ENCODE measurements at regions not wholly inside any gene's neighbourhood (a gene's known extent, or its start where the extent isn't known, plus 50 kb on each side); places are given as distances from the start of the nearest gene placed in this dataset.
A peak's percentile ranks its signal among the peaks of the same experiment; 100 is the strongest.

DNA sequence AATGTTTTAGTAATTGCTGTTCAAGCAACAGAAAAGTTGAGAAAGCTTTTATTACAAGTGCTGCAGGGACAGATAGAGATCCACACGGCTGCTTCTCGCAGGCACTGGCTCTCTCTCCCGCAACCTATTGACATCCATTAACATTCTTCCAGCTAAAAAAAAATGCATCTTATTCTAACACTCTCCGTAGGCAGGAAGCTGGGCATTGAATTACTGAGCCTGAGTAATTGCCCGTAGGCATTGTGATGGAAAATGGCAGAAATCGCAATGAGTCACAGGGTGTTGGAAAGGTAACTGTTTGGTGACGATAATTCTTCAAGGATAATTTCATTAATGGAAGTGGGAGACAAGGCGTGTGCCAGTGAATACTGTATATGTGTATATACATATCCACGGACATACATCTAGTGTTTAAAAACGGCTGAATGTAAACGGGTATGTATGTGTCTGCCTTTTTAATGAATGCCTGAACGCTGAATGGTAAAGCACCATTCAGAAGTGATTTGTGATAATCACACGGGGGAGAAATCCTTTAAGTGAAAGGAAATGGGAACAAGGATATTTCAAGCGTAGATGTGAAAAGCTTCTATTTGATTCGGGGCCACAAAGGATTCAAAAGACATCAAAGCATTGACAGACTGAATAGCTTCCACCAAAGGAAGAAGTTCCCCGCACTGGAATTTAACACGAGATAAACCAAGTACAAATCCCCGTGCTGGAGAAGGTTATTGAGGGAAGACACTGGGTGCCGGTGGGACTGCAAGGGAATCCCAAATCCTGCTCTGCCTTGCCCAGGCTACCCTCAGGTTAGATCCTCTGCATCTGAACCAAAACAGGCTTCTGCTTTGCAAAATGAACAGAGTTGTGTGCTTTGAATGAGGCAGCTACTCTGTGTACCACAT lies 567.2 kb downstream of the NPHP4 start:
- peaks cover 21% of the 10 kb centered on the region for H3K27me3 Mint-ChIP-seq (ENCODE audit: insufficient read depth, low read depth, poor library complexity)
- DNase-seq (ENCODE audit: low spot score) (no peak), ATAC-seq (peak; percentile 58)
- H3K27ac ChIP-seq (ENCODE audit: low read depth), result no peak overlapping the region
- no peaks in the 10 kb centered on the region for H3K79me2 ChIP-seq (replicated peaks; ENCODE audit: insufficient read depth)
- no peaks in the 10 kb centered on the region for H3K36me3 Mint-ChIP-seq (ENCODE audit: low read depth)
- no peaks in the 10 kb centered on the region for H3K27me3 ChIP-seq (ENCODE audit: insufficient read depth)
- peaks cover 6% of the 10 kb centered on the region; the same call in 1 of the 2 replicates for H3K36me3 ChIP-seq (ENCODE audit: insufficient read depth)
- peaks cover 62% of the 10 kb centered on the region for H3K4me1 Mint-ChIP-seq
- H3K4me3 ChIP-seq, result no peak overlapping the region
- no peak overlapping the region for H3K4me2 ChIP-seq
- no peak overlapping the region for H2AFZ ChIP-seq
- no peaks in the 10 kb centered on the region for H4K20me1 ChIP-seq (replicated peaks; ENCODE audit: insufficient read depth)
- peaks cover 2% of the 10 kb centered on the region; the same call in 1 of the 3 replicates for H3K9me3 Mint-ChIP-seq
- H3K9me2 ChIP-seq (ENCODE audit: insufficient read depth), result no peaks in the 10 kb centered on the region
- no peaks in the 10 kb centered on the region for H3F3A ChIP-seq (replicated peaks; ENCODE audit: low read depth)
- no peaks in the 10 kb centered on the region for H3K4me1 ChIP-seq (ENCODE audit: insufficient read depth)
- H3K27ac Mint-ChIP-seq, result peak overlapping the region; percentile 14; the same call in 1 of the 2 replicates
- TF ChIP-seq STAT1 (IDR thresholded peaks at IDR 0.05; ENCODE audit: unreplicated experiment) (no peak), CREB1 (CRISPR knock-in tag; IDR thresholded peaks at IDR 0.05; ENCODE audit: low read depth) (no peak)
- TF ChIP-seq, protein P1, sequence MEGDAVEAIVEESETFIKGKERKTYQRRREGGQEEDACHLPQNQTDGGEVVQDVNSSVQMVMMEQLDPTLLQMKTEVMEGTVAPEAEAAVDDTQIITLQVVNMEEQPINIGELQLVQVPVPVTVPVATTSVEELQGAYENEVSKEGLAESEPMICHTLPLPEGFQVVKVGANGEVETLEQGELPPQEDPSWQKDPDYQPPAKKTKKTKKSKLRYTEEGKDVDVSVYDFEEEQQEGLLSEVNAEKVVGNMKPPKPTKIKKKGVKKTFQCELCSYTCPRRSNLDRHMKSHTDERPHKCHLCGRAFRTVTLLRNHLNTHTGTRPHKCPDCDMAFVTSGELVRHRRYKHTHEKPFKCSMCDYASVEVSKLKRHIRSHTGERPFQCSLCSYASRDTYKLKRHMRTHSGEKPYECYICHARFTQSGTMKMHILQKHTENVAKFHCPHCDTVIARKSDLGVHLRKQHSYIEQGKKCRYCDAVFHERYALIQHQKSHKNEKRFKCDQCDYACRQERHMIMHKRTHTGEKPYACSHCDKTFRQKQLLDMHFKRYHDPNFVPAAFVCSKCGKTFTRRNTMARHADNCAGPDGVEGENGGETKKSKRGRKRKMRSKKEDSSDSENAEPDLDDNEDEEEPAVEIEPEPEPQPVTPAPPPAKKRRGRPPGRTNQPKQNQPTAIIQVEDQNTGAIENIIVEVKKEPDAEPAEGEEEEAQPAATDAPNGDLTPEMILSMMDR (conservative IDR thresholded peaks at IDR 0.05; ENCODE audit: low read depth in 2 of 2), result no peak
- peak overlapping the region; percentile 36 for H3K4me3 Mint-ChIP-seq

DNA sequence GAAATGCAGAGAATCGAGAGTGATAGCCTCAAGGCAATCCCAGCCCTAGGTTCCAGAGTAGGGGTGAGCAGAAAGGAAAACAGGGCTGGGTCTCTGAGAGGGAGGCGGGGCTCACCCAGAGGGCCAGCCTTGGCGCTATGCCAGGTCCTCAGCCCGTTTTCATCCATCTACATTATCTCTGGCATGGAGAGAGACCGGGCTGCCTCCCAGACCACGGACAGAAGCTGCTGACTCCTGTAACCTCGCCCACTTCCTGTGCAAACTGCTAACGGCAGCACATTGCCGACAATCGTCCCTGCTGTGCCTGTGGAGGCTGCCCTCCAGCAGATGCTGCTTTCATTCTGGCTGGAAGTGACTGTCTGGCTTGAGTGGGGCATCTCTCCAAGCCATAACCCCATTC lies 569.1 kb downstream of the NPHP4 start:
- Histone ChIP-seq H3F3A (replicated peaks; ENCODE audit: low read depth) (no peaks in the 10 kb centered on the region), H3K79me2 (replicated peaks; ENCODE audit: insufficient read depth) (no peaks in the 10 kb centered on the region), H3K27ac (ENCODE audit: low read depth) (no peak overlapping the region), H3K9me2 (ENCODE audit: insufficient read depth) (no peaks in the 10 kb centered on the region), H3K4me1 (ENCODE audit: insufficient read depth) (no peaks in the 10 kb centered on the region), H3K36me3 (ENCODE audit: insufficient read depth) (peaks cover 6% of the 10 kb centered on the region; the same call in 1 of the 2 replicates), H2AFZ (no peak overlapping the region), H4K20me1 (replicated peaks; ENCODE audit: insufficient read depth) (no peaks in the 10 kb centered on the region), H3K4me3 (no peak overlapping the region), H3K4me2 (no peak overlapping the region), H3K27me3 (ENCODE audit: insufficient read depth) (no peaks in the 10 kb centered on the region)
- Mint-ChIP-seq H3K27me3 (ENCODE audit: insufficient read depth, low read depth, poor library complexity) (peaks cover 15% of the 10 kb centered on the region), H3K9me3 (peaks cover 4% of the 10 kb centered on the region; the same call in 2 of the 3 replicates), H3K36me3 (ENCODE audit: low read depth) (no peaks in the 10 kb centered on the region), H3K27ac (no peak overlapping the region), H3K4me1 (peaks cover 46% of the 10 kb centered on the region), H3K4me3 (no peak overlapping the region)
- ATAC-seq, result no peak
- no peak for DNase-seq (ENCODE audit: low spot score)
- TF ChIP-seq POLR2AphosphoS5 (IDR thresholded peaks at IDR 0.05; ENCODE audit: low read depth), result no peak
- TF ChIP-seq CREB1 (CRISPR knock-in tag; IDR thresholded peaks at IDR 0.05; ENCODE audit: low read depth), result no peak
- no peak for TF ChIP-seq STAT1 (IDR thresholded peaks at IDR 0.05; ENCODE audit: unreplicated experiment)
- TF ChIP-seq EZH2 (IDR thresholded peaks at IDR 0.05; ENCODE audit: low read depth, unreplicated experiment), result no peak
- no peak for TF ChIP-seq NANOG (IDR thresholded peaks at IDR 0.05; ENCODE audit: borderline replicate concordance)
- TF ChIP-seq, protein P2, sequence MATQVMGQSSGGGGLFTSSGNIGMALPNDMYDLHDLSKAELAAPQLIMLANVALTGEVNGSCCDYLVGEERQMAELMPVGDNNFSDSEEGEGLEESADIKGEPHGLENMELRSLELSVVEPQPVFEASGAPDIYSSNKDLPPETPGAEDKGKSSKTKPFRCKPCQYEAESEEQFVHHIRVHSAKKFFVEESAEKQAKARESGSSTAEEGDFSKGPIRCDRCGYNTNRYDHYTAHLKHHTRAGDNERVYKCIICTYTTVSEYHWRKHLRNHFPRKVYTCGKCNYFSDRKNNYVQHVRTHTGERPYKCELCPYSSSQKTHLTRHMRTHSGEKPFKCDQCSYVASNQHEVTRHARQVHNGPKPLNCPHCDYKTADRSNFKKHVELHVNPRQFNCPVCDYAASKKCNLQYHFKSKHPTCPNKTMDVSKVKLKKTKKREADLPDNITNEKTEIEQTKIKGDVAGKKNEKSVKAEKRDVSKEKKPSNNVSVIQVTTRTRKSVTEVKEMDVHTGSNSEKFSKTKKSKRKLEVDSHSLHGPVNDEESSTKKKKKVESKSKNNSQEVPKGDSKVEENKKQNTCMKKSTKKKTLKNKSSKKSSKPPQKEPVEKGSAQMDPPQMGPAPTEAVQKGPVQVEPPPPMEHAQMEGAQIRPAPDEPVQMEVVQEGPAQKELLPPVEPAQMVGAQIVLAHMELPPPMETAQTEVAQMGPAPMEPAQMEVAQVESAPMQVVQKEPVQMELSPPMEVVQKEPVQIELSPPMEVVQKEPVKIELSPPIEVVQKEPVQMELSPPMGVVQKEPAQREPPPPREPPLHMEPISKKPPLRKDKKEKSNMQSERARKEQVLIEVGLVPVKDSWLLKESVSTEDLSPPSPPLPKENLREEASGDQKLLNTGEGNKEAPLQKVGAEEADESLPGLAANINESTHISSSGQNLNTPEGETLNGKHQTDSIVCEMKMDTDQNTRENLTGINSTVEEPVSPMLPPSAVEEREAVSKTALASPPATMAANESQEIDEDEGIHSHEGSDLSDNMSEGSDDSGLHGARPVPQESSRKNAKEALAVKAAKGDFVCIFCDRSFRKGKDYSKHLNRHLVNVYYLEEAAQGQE (IDR thresholded peaks at IDR 0.05; ENCODE audit: unreplicated experiment), result no peak
- TF ChIP-seq, protein P1 (conservative IDR thresholded peaks at IDR 0.05; ENCODE audit: low read depth in 2 of 2), result no peak
- TF ChIP-seq EZH2phosphoT487 (IDR thresholded peaks at IDR 0.05; ENCODE audit: unreplicated experiment), result no peak
- no peak for TF ChIP-seq JUNB (IDR thresholded peaks at IDR 0.05; ENCODE audit: unreplicated experiment)
- no peak for TF ChIP-seq ZNF331 (CRISPR knock-in tag; IDR thresholded peaks at IDR 0.05; ENCODE audit: low read depth)
- no peak for TF ChIP-seq ZNF114 (CRISPR knock-in tag; IDR thresholded peaks at IDR 0.05)
- TF ChIP-seq, protein P3, sequence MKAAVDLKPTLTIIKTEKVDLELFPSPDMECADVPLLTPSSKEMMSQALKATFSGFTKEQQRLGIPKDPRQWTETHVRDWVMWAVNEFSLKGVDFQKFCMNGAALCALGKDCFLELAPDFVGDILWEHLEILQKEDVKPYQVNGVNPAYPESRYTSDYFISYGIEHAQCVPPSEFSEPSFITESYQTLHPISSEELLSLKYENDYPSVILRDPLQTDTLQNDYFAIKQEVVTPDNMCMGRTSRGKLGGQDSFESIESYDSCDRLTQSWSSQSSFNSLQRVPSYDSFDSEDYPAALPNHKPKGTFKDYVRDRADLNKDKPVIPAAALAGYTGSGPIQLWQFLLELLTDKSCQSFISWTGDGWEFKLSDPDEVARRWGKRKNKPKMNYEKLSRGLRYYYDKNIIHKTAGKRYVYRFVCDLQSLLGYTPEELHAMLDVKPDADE (IDR thresholded peaks at IDR 0.05), result no peak
